Ascending aorta (tissue), 2 donors: ENCODE measurements at regions not wholly inside any gene's neighbourhood (a gene's known extent, or its start where the extent isn't known, plus 50 kb on each side); places are given as distances from the start of the nearest gene placed in this dataset.

Experiments used
- DNase-seq, 2 donors: peaks; one replicate each; pipeline ENCODE4 v3.0.0-alpha.2; 2019; ENCODE audit warnings: low spot score in 2 of 2
- H3K27ac ChIP-seq, 2 donors: fragments of 200-600 bp; sonication (generic); one replicate each; pipeline ENCODE4 v1.5.1; 2016 to 2017; ENCODE audit warnings: mild to moderate bottlenecking in 1 of 2
- H3K27me3 ChIP-seq: fragments of 200-600 bp; sonication (generic); one replicate; pipeline ENCODE4 v1.5.1; 2017
- H3K36me3 ChIP-seq, 2 donors: fragments of 200-600 bp; sonication (generic); one replicate each; pipeline ENCODE4 v1.5.1; 2016
- H3K4me1 ChIP-seq, 2 donors: fragments of 200-600 bp; sonication (generic); one replicate each; pipeline ENCODE4 v1.5.1; 2016 to 2017; ENCODE audit warnings: mild to moderate bottlenecking in 1 of 2
- H3K4me3 ChIP-seq, 2 donors: fragments of 200-600 bp; sonication (generic); one replicate each; pipeline ENCODE4 v1.5.1; 2016 to 2017; ENCODE audit warnings: mild to moderate bottlenecking in 1 of 2
- H3K9me3 ChIP-seq, 2 donors: fragments of 200-600 bp; sonication (generic); one replicate each; pipeline ENCODE4 v1.5.1; 2016
- CTCF ChIP-seq, 3 experiments: fragments of 200-600 bp in 2 of 3; fragments of 450-650 bp in 1 of 3; sonication (generic) in 2 of 3; IDR thresholded peaks; one replicate each; pipeline ENCODE4 v1.5.1; 2016 to 2019; ENCODE audit warnings: antibody characterized with exemption in 3 of 3, mild to moderate bottlenecking in 1 of 3, moderate library complexity in 1 of 3
- intact Hi-C: fragments of 100-400 bp; cut with DNase I; formaldehyde crosslinking; loops from one replicate; pipeline ENCODE4 v1.15.1; 2023

- intact Hi-C loops, result loop anchor here (1.0 kb wide), 1 partner anchor 18 kb away; no protein-coding TSS in a partner anchor
- DNase-seq, result no peak
- H3K27me3 ChIP-seq, result no peaks in the 10 kb centered on the region
- H3K36me3 ChIP-seq, result no peaks in the 10 kb centered on the region
- H3K4me1 ChIP-seq, result no peaks in the 10 kb centered on the region
- no peak overlapping the region for H3K4me3 ChIP-seq
- H3K27ac ChIP-seq, result no peak overlapping the region
- no peaks in the 10 kb centered on the region for H3K9me3 ChIP-seq
- no peak for TF ChIP-seq CTCF (IDR thresholded peaks at IDR 0.05)
These were observed 123.8 kb upstream of the VLDLR start for GRCh38 chr9:2497666-2498400.

GRCh38 chr9:2502210-2502609, 119.4 kb upstream of the VLDLR start:
- H3K4me3 ChIP-seq, result no peak overlapping the region
- no peak for TF ChIP-seq CTCF (IDR thresholded peaks at IDR 0.05)
- no peak for DNase-seq
- no peaks in the 10 kb centered on the region for H3K9me3 ChIP-seq
- intact Hi-C loops, result no loop called here
- H3K27me3 ChIP-seq, result no peaks in the 10 kb centered on the region
- H3K36me3 ChIP-seq, result no peaks in the 10 kb centered on the region
- H3K27ac ChIP-seq, result no peak overlapping the region
- H3K4me1 ChIP-seq, result no peaks in the 10 kb centered on the region

GRCh38 chr9:2502760-2503159, 118.8 kb upstream of the VLDLR start:
- DNase-seq, result no peak
- no peak overlapping the region for H3K27ac ChIP-seq
- no peaks in the 10 kb centered on the region for H3K27me3 ChIP-seq
- no peaks in the 10 kb centered on the region for H3K36me3 ChIP-seq
- no peaks in the 10 kb centered on the region for H3K9me3 ChIP-seq
- no peak for TF ChIP-seq CTCF (IDR thresholded peaks at IDR 0.05)
- H3K4me3 ChIP-seq, result no peak overlapping the region
- H3K4me1 ChIP-seq, result no peaks in the 10 kb centered on the region
- intact Hi-C loops, result no loop called here

GRCh38 chr9:2506321-2506720, 115.3 kb upstream of the VLDLR start:
- intact Hi-C loops, result no loop called here
- DNase-seq, result no peak
- Histone ChIP-seq H3K4me1 (no peaks in the 10 kb centered on the region), H3K9me3 (no peaks in the 10 kb centered on the region), H3K36me3 (no peaks in the 10 kb centered on the region), H3K4me3 (no peak overlapping the region), H3K27ac (no peak overlapping the region), H3K27me3 (no peaks in the 10 kb centered on the region)
- no peak for TF ChIP-seq CTCF (IDR thresholded peaks at IDR 0.05)

- Histone ChIP-seq H3K9me3 (no peaks in the 10 kb centered on the region), H3K4me3 (no peak overlapping the region), H3K27ac (no peak overlapping the region), H3K4me1 (no peaks in the 10 kb centered on the region), H3K27me3 (no peaks in the 10 kb centered on the region), H3K36me3 (no peaks in the 10 kb centered on the region)
- no peak for TF ChIP-seq CTCF (IDR thresholded peaks at IDR 0.05)
- intact Hi-C loops, result no loop called here
- no peak for DNase-seq
These were observed 98.0 kb upstream of the VLDLR start for GRCh38 chr9:2523591-2523990.

GRCh38 chr9:2524601-2525000, 97.0 kb upstream of the VLDLR start:
- TF ChIP-seq CTCF (IDR thresholded peaks at IDR 0.05), result no peak
- H3K9me3 ChIP-seq, result no peaks in the 10 kb centered on the region
- no peaks in the 10 kb centered on the region for H3K4me1 ChIP-seq
- DNase-seq, result no peak
- H3K36me3 ChIP-seq, result no peaks in the 10 kb centered on the region
- no peak overlapping the region for H3K4me3 ChIP-seq
- intact Hi-C loops, result no loop called here
- H3K27ac ChIP-seq, result no peak overlapping the region
- no peaks in the 10 kb centered on the region for H3K27me3 ChIP-seq
